ENCODE measurements at regions not wholly inside any gene's neighbourhood (a gene's known extent, or its start where the extent isn't known, plus 50 kb on each side); places are given as distances from the start of the nearest gene placed in this dataset.

- peaks cover 4 to 6% of the 10 kb centered on the region in 2 donors for H3K36me3 Mint-ChIP-seq
Measured at GRCh38 chr11:10996678-10997077, 138.8 kb upstream of the ZBED5 start.

GRCh38 chr11:10993640-10994039 lies 135.8 kb upstream of the ZBED5 start:
- H3K9me3 Mint-ChIP-seq, result peaks cover 5 to 8% of the 10 kb centered on the region in 2 donors

More at GRCh38 chr11:10996678-10997077, 138.8 kb upstream of the ZBED5 start:
- H3K9me3 Mint-ChIP-seq, result peaks cover 5 to 8% of the 10 kb centered on the region in 2 donors
- no peak for ATAC-seq (replicated peaks)
- peaks cover 22 to 27% of the 10 kb centered on the region in 2 donors for H3K27me3 Mint-ChIP-seq
- H3K27ac Mint-ChIP-seq, result no peak overlapping the region
- H3K4me1 Mint-ChIP-seq, result peaks cover 11 to 26% of the 10 kb centered on the region in 2 donors
- no peak for DNase-seq
- H3K4me3 Mint-ChIP-seq, result no peak overlapping the region

GRCh38 chr11:10993186-10993585 lies 135.3 kb upstream of the ZBED5 start:
- Mint-ChIP-seq H3K9me3 (peaks cover 5 to 8% of the 10 kb centered on the region in 2 donors), H3K4me1 (peaks cover 5 to 22% of the 10 kb centered on the region in 2 donors)
- DNase-seq, result no peak

More at GRCh38 chr11:10993640-10994039, 135.8 kb upstream of the ZBED5 start:
- Mint-ChIP-seq H3K4me1 (peaks cover 5 to 22% of the 10 kb centered on the region in 2 donors), H3K4me3 (no peak overlapping the region), H3K27ac (no peak overlapping the region), H3K36me3 (peaks cover 4 to 6% of the 10 kb centered on the region in 2 donors), H3K27me3 (peaks cover 2 to 5% of the 10 kb centered on the region in 2 donors)
- DNase-seq (no peak), ATAC-seq (replicated peaks) (no peak)

GRCh38 chr11:10991393-10991792 lies 133.5 kb upstream of the ZBED5 start:
- no peak for ATAC-seq (replicated peaks)
- Mint-ChIP-seq H3K4me3 (no peak overlapping the region), H3K9me3 (peaks cover 5 to 8% of the 10 kb centered on the region in 2 donors), H3K27ac (no peak overlapping the region), H3K36me3 (peaks cover 4 to 6% of the 10 kb centered on the region in 2 donors), H3K4me1 (peaks cover 5 to 27% of the 10 kb centered on the region in 2 donors), H3K27me3 (peaks cover 0 to 6% of the 10 kb centered on the region in 2 donors)
- no peak for DNase-seq

More at GRCh38 chr11:10993186-10993585, 135.3 kb upstream of the ZBED5 start:
- Mint-ChIP-seq H3K27ac (no peak overlapping the region), H3K4me3 (no peak overlapping the region), H3K27me3 (peaks cover 0 to 3% of the 10 kb centered on the region in 2 donors), H3K36me3 (peaks cover 4 to 6% of the 10 kb centered on the region in 2 donors)
- no peak for ATAC-seq (replicated peaks)

GRCh38 chr11:10990637-10991193 lies 132.9 kb upstream of the ZBED5 start:
- Mint-ChIP-seq H3K4me3 (no peak overlapping the region), H3K4me1 (peaks cover 5 to 33% of the 10 kb centered on the region in 2 donors), H3K36me3 (peaks cover 4 to 6% of the 10 kb centered on the region in 2 donors), H3K9me3 (peaks cover 5 to 8% of the 10 kb centered on the region in 2 donors), H3K27ac (no peak overlapping the region), H3K27me3 (peaks cover 0 to 7% of the 10 kb centered on the region in 2 donors)
- DNase-seq (no peak), ATAC-seq (replicated peaks) (no peak)

- Mint-ChIP-seq H3K4me1 (peaks cover 5 to 31% of the 10 kb centered on the region in 2 donors), H3K36me3 (peaks cover 4 to 6% of the 10 kb centered on the region in 2 donors), H3K4me3 (no peak overlapping the region), H3K27ac (no peak overlapping the region), H3K9me3 (peaks cover 4 to 5% of the 10 kb centered on the region in 2 donors), H3K27me3 (peaks cover 0 to 7% of the 10 kb centered on the region in 2 donors)
- DNase-seq, result no peak
- ATAC-seq (replicated peaks), result no peak
Measured at GRCh38 chr11:10990160-10990559, 132.3 kb upstream of the ZBED5 start.

- Mint-ChIP-seq H3K36me3 (peaks cover 6 to 7% of the 10 kb centered on the region in 2 donors), H3K27ac (no peak overlapping the region), H3K9me3 (peaks cover 6 to 7% of the 10 kb centered on the region in 2 donors), H3K27me3 (peaks cover 0 to 7% of the 10 kb centered on the region in 2 donors), H3K4me3 (no peak overlapping the region), H3K4me1 (peaks cover 18 to 45% of the 10 kb centered on the region in 2 donors)
- DNase-seq, result no peak
- ATAC-seq (replicated peaks), result no peak
Measured at GRCh38 chr11:10986006-10986405, 128.2 kb upstream of the ZBED5 start.

DNA sequence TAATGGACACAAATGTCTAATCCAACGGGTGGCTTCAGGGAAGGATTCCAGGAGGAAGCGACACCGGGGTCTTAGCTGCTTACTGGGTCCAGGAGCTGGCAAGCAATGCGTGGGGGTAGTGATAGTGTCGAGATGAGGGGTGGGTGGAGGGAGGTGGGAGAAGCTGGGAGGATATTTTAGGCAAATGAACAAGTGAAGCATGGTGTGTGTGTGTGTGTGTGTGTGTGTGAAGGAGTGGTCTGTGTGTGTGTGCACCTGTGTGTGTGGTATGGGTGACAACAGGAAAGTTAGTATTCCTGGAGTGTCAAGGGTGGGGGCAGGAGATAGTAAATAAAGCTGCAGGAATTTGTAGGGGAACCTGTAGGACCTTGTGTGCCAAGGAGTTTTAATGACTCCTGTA lies 126.9 kb upstream of the ZBED5 start:
- DNase-seq (no peak), ATAC-seq (replicated peaks) (no peak)
- Mint-ChIP-seq H3K4me3 (no peak overlapping the region), H3K36me3 (peaks cover 7 to 11% of the 10 kb centered on the region in 2 donors), H3K27ac (no peak overlapping the region), H3K4me1 (peaks cover 18 to 45% of the 10 kb centered on the region in 2 donors), H3K9me3 (peaks cover 6 to 8% of the 10 kb centered on the region in 2 donors), H3K27me3 (peaks cover 0 to 7% of the 10 kb centered on the region in 2 donors)

DNA sequence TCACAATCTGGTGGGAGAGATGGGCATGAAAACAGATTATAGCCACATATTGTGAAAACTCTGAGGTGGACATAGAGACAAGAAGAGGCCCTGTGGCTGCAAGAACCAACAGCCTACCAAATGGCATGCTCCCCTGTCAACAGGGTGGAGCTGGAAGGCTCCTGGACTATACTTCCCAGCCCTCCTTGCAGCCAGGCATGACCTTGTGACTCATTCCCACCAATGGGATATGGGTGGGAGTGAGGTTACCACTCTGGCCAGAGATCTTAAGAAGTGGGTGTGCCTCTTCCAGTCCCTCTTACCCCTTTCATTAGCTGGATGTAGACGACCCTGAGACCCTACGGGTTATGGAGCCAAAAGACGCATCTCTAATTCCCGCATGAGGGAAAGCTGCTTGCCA lies 126.4 kb upstream of the ZBED5 start:
- peaks cover 8 to 9% of the 10 kb centered on the region in 2 donors for H3K9me3 Mint-ChIP-seq
- peaks cover 0 to 7% of the 10 kb centered on the region in 2 donors for H3K27me3 Mint-ChIP-seq
- peaks cover 21 to 50% of the 10 kb centered on the region in 2 donors for H3K4me1 Mint-ChIP-seq
- no peak for DNase-seq
- no peak for ATAC-seq (replicated peaks)
- H3K36me3 Mint-ChIP-seq, result peaks cover 7 to 11% of the 10 kb centered on the region in 2 donors
- no peak overlapping the region for H3K27ac Mint-ChIP-seq
- H3K4me3 Mint-ChIP-seq, result no peak overlapping the region

- DNase-seq (no peak), ATAC-seq (replicated peaks) (no peak)
- peaks cover 29 to 63% of the 10 kb centered on the region in 2 donors for H3K4me1 Mint-ChIP-seq
- peaks cover 11 to 14% of the 10 kb centered on the region in 2 donors for H3K9me3 Mint-ChIP-seq
- no peak overlapping the region for H3K27ac Mint-ChIP-seq
- peaks cover 0 to 7% of the 10 kb centered on the region in 2 donors for H3K27me3 Mint-ChIP-seq
- H3K4me3 Mint-ChIP-seq, result no peak overlapping the region
- peaks cover 10 to 11% of the 10 kb centered on the region in 2 donors for H3K36me3 Mint-ChIP-seq
Measured at GRCh38 chr11:10982704-10983510, 125.1 kb upstream of the ZBED5 start.

GRCh38 chr11:10979529-10979928 lies 121.7 kb upstream of the ZBED5 start:
- DNase-seq (peak; percentile 9), ATAC-seq (replicated peaks) (peak; percentile 84 to 87)
- H3K9me3 Mint-ChIP-seq, result peaks cover 15 to 18% of the 10 kb centered on the region in 2 donors
- peaks cover 30 to 68% of the 10 kb centered on the region in 2 donors for H3K4me1 Mint-ChIP-seq
- no peaks in the 10 kb centered on the region for H3K27me3 Mint-ChIP-seq
- H3K4me3 Mint-ChIP-seq, result peak overlapping the region in 1 of 2 donors; percentile 4
- H3K27ac Mint-ChIP-seq, result peak overlapping the region; percentile 0
- H3K36me3 Mint-ChIP-seq, result peaks cover 15 to 18% of the 10 kb centered on the region in 2 donors

- H3K9me3 Mint-ChIP-seq, result peaks cover 15 to 18% of the 10 kb centered on the region in 2 donors
- H3K27me3 Mint-ChIP-seq, result no peaks in the 10 kb centered on the region
- H3K4me3 Mint-ChIP-seq, result no peak overlapping the region
- H3K36me3 Mint-ChIP-seq, result peaks cover 18 to 20% of the 10 kb centered on the region in 2 donors
- H3K27ac Mint-ChIP-seq, result no peak overlapping the region
- DNase-seq (no peak), ATAC-seq (replicated peaks) (peak; percentile 81 to 82)
- H3K4me1 Mint-ChIP-seq, result peaks cover 35 to 70% of the 10 kb centered on the region in 2 donors
Measured at GRCh38 chr11:10978198-10978597, 120.3 kb upstream of the ZBED5 start.

- no peak for DNase-seq
- Mint-ChIP-seq H3K36me3 (peaks cover 10% of the 10 kb centered on the region in 2 donors), H3K4me3 (no peak overlapping the region), H3K4me1 (peaks cover 23 to 58% of the 10 kb centered on the region in 2 donors), H3K27me3 (no peaks in the 10 kb centered on the region), H3K27ac (no peak overlapping the region), H3K9me3 (peaks cover 7 to 11% of the 10 kb centered on the region in 2 donors)
- ATAC-seq (replicated peaks), result no peak
Measured at GRCh38 chr11:10975287-10975721, 117.5 kb upstream of the ZBED5 start.

- H3K4me3 Mint-ChIP-seq, result no peak overlapping the region
Measured at GRCh38 chr11:10973416-10973815, 115.6 kb upstream of the ZBED5 start.

More at GRCh38 chr11:10973416-10973815, 115.6 kb upstream of the ZBED5 start:
- ATAC-seq (replicated peaks), result peak; percentile 78 to 79
- peaks cover 5 to 8% of the 10 kb centered on the region in 2 donors for H3K9me3 Mint-ChIP-seq
- H3K36me3 Mint-ChIP-seq, result peaks cover 9 to 10% of the 10 kb centered on the region in 2 donors
- DNase-seq, result no peak
- H3K27ac Mint-ChIP-seq, result no peak overlapping the region
- H3K27me3 Mint-ChIP-seq, result no peaks in the 10 kb centered on the region
- peaks cover 14 to 42% of the 10 kb centered on the region in 2 donors for H3K4me1 Mint-ChIP-seq

All from stimulated activated naive B cell treated with anti-CD40 and anti-IgM and Interleukin-4, amounts not matched to agents 10 μg/mL and 1 μg/mL and 100 μg/mL, for 72 hours (primary cell).